Trophoblast cell (in vitro differentiated cells and primary cell): ENCODE measurements at regions not wholly inside any gene's neighbourhood (a gene's known extent, or its start where the extent isn't known, plus 50 kb on each side); places are given as distances from the start of the nearest gene placed in this dataset.

Source experiments
- DNase-seq, 2 donors: peaks; one replicate each; pipeline ENCODE4 v3.0.0-alpha.2; 2016
- H2AFZ ChIP-seq: 2 replicates; pipeline ENCODE4 v1.6.1; 2013; ENCODE audit warnings: low read length, moderate library complexity, mild to moderate bottlenecking; ENCODE audit not compliant: insufficient read depth, poor library complexity
- H2AK5ac ChIP-seq: 2 replicates; pipeline ENCODE4 v1.6.1; 2013; ENCODE audit warnings: mild to moderate bottlenecking, low read length
- H2BK120ac ChIP-seq: 2 replicates; pipeline ENCODE4 v1.6.1; 2013; ENCODE audit warnings: low read length, mild to moderate bottlenecking, moderate library complexity; ENCODE audit not compliant: insufficient read depth, poor library complexity
- H2BK12ac ChIP-seq: 2 replicates; pipeline ENCODE4 v1.6.1; 2013; ENCODE audit warnings: mild to moderate bottlenecking, low read length, moderate library complexity
- H2BK5ac ChIP-seq: 2 replicates; pipeline ENCODE4 v1.6.1; 2013; ENCODE audit warnings: low read length, low read depth, moderate library complexity, mild to moderate bottlenecking; ENCODE audit not compliant: poor library complexity
- H3K14ac ChIP-seq: 2 replicates; pipeline ENCODE4 v1.6.1; 2013; ENCODE audit warnings: mild to moderate bottlenecking, low read length
- H3K18ac ChIP-seq: 2 replicates; pipeline ENCODE4 v1.6.1; 2013; ENCODE audit warnings: mild to moderate bottlenecking, low read length
- H3K23ac ChIP-seq: 2 replicates; pipeline ENCODE4 v1.6.1; 2013; ENCODE audit warnings: low read length
- H3K27ac ChIP-seq: 2 replicates; pipeline ENCODE4 v1.5.1; 2013; ENCODE audit warnings: low read depth, mild to moderate bottlenecking, inconsistent platforms, low read length, moderate library complexity
- H3K27me3 ChIP-seq: 2 replicates; pipeline ENCODE4 v1.6.1; 2013; ENCODE audit warnings: inconsistent platforms, mild to moderate bottlenecking, low read length, moderate library complexity; ENCODE audit not compliant: insufficient read depth
- H3K36me3 ChIP-seq, 2 experiments: 1 replicate in 1 of 2; 2 replicates in 1 of 2; pipeline ENCODE4 v1.6.1; 2013; ENCODE audit warnings: low read length in 2 of 2, mild to moderate bottlenecking in 2 of 2, moderate library complexity in 1 of 2; ENCODE audit not compliant: insufficient read depth in 2 of 2, control insufficient read depth in 1 of 2
- H3K4ac ChIP-seq: 2 replicates; pipeline ENCODE4 v1.6.1; 2013; ENCODE audit warnings: low read depth, mild to moderate bottlenecking, low read length, moderate library complexity
- H3K4me1 ChIP-seq, 2 experiments: 1 replicate in 1 of 2; 2 replicates in 1 of 2; pipeline ENCODE4 v1.6.1; 2013; ENCODE audit warnings: low read length in 2 of 2, mild to moderate bottlenecking in 2 of 2, moderate library complexity in 1 of 2; ENCODE audit not compliant: insufficient read depth in 2 of 2, control insufficient read depth in 1 of 2
- H3K4me2 ChIP-seq: 2 replicates; pipeline ENCODE4 v1.6.1; 2013; ENCODE audit warnings: inconsistent platforms, mild to moderate bottlenecking, low read length, moderate library complexity
- H3K4me3 ChIP-seq: 2 replicates; pipeline ENCODE4 v1.5.1; 2013; ENCODE audit warnings: mild to moderate bottlenecking, low read depth, low read length, inconsistent platforms
- H3K79me1 ChIP-seq: one replicate; pipeline ENCODE4 v1.6.1; 2013; ENCODE audit warnings: low read length
- H3K79me2 ChIP-seq: 2 replicates; pipeline ENCODE4 v1.6.1; 2013; ENCODE audit warnings: low read length, mild to moderate bottlenecking; ENCODE audit not compliant: control insufficient read depth, insufficient read depth, poor library complexity
- H3K9ac ChIP-seq: 2 replicates; pipeline ENCODE4 v1.6.1; 2013; ENCODE audit warnings: mild to moderate bottlenecking, low read length
- H3K9me3 ChIP-seq: 2 replicates; pipeline ENCODE4 v1.6.1; 2013; ENCODE audit warnings: low read depth, mild to moderate bottlenecking, control low read depth, inconsistent platforms, low read length; ENCODE audit not compliant: insufficient read depth
- H4K12ac ChIP-seq: 2 replicates; pipeline ENCODE4 v1.6.1; 2013; ENCODE audit warnings: low read depth, mild to moderate bottlenecking, low read length, moderate library complexity
- H4K8ac ChIP-seq: 2 replicates; pipeline ENCODE4 v1.6.1; 2013; ENCODE audit warnings: low read depth, mild to moderate bottlenecking, low read length, moderate library complexity
- H4K91ac ChIP-seq: one replicate; pipeline ENCODE4 v1.6.1; 2013; ENCODE audit warnings: low read depth, mild to moderate bottlenecking, low read length, moderate library complexity
- WGBS: extraction: QIAGEN DNeasy Blood & Tissue Kit; methylation state at CpG from one replicate; pipeline ENCODE4 v1.1.7; 2013; ENCODE audit warnings: missing lambda C conversion rate; ENCODE audit not compliant: insufficient read length, insufficient coverage; ENCODE audit errors: extremely low coverage; 5-methylcytosine and 5-hydroxymethylcytosine counted together

GRCh38 chrX:40329616-40330015, 231.9 kb upstream of the BCOR start:
- H3K14ac ChIP-seq, result no peak overlapping the region
- no peak overlapping the region for H3K23ac ChIP-seq
- H3K4me1 ChIP-seq, result no peaks in the 10 kb centered on the region
- H2AK5ac ChIP-seq, result no peak overlapping the region
- no peaks in the 10 kb centered on the region for H3K9me3 ChIP-seq
- no peak for DNase-seq
- H3K36me3 ChIP-seq, result no peaks in the 10 kb centered on the region
- no peak overlapping the region for H4K12ac ChIP-seq
- no peak overlapping the region for H3K4ac ChIP-seq
- H2BK5ac ChIP-seq, result no peak overlapping the region
- no peak overlapping the region for H3K4me3 ChIP-seq
- H3K4me2 ChIP-seq, result no peak overlapping the region
- H3K79me2 ChIP-seq, result no peaks in the 10 kb centered on the region
- H3K9ac ChIP-seq, result no peak overlapping the region
- H3K27ac ChIP-seq, result no peak overlapping the region
- no peak overlapping the region for H2BK12ac ChIP-seq
- no peak overlapping the region for H3K18ac ChIP-seq
- H2BK120ac ChIP-seq, result no peak overlapping the region
- H3K27me3 ChIP-seq, result no peaks in the 10 kb centered on the region
- no peak overlapping the region for H4K8ac ChIP-seq
- WGBS, result no CpG with 5 or more reads among the region's 2 CpGs
- no peaks in the 10 kb centered on the region for H3K79me1 ChIP-seq
- H2AFZ ChIP-seq, result no peak overlapping the region
- H4K91ac ChIP-seq, result no peak overlapping the region

GRCh38 chrX:40327085-40327484, 229.3 kb upstream of the BCOR start:
- Histone ChIP-seq H3K9me3 (no peaks in the 10 kb centered on the region), H3K4ac (no peak overlapping the region), H3K4me3 (no peak overlapping the region), H3K27me3 (no peaks in the 10 kb centered on the region), H3K4me1 (no peaks in the 10 kb centered on the region), H3K79me2 (no peaks in the 10 kb centered on the region), H4K91ac (no peak overlapping the region), H3K36me3 (no peaks in the 10 kb centered on the region), H2AK5ac (no peak overlapping the region), H3K27ac (no peak overlapping the region), H4K12ac (no peak overlapping the region), H2BK120ac (no peak overlapping the region), H2AFZ (no peak overlapping the region), H2BK5ac (no peak overlapping the region), H3K18ac (no peak overlapping the region), H4K8ac (no peak overlapping the region), H2BK12ac (no peak overlapping the region), H3K4me2 (no peak overlapping the region), H3K23ac (no peak overlapping the region), H3K79me1 (no peaks in the 10 kb centered on the region), H3K9ac (no peak overlapping the region), H3K14ac (no peak overlapping the region)
- no peak for DNase-seq
- WGBS, result no CpG with 5 or more reads among the region's 1 CpG

- Histone ChIP-seq H2AK5ac (no peak overlapping the region), H4K8ac (no peak overlapping the region), H3K27ac (no peak overlapping the region), H3K36me3 (no peaks in the 10 kb centered on the region), H2BK120ac (no peak overlapping the region), H2BK12ac (no peak overlapping the region), H3K4me2 (no peak overlapping the region), H2BK5ac (no peak overlapping the region), H3K18ac (no peak overlapping the region), H2AFZ (no peak overlapping the region), H3K4me1 (no peaks in the 10 kb centered on the region), H3K79me2 (no peaks in the 10 kb centered on the region), H3K9ac (no peak overlapping the region), H4K91ac (no peak overlapping the region), H3K23ac (no peak overlapping the region), H3K14ac (no peak overlapping the region), H3K4me3 (no peak overlapping the region), H3K4ac (no peak overlapping the region), H3K27me3 (no peaks in the 10 kb centered on the region), H3K79me1 (no peaks in the 10 kb centered on the region), H4K12ac (no peak overlapping the region), H3K9me3 (no peaks in the 10 kb centered on the region)
- no CpG with 5 or more reads among the region's 8 CpGs for WGBS
- peak in 1 of 2 donors; percentile 23 for DNase-seq
Measured at GRCh38 chrX:40326186-40326965, 228.6 kb upstream of the BCOR start.

- Histone ChIP-seq H3K4me3 (no peak overlapping the region), H2BK5ac (no peak overlapping the region), H3K9me3 (no peaks in the 10 kb centered on the region), H4K12ac (no peak overlapping the region), H4K91ac (no peak overlapping the region), H2AFZ (no peak overlapping the region), H3K79me2 (no peaks in the 10 kb centered on the region), H3K4me1 (no peaks in the 10 kb centered on the region), H3K27me3 (no peaks in the 10 kb centered on the region), H2BK12ac (no peak overlapping the region), H3K27ac (no peak overlapping the region), H3K79me1 (no peaks in the 10 kb centered on the region), H3K14ac (no peak overlapping the region), H2AK5ac (no peak overlapping the region), H3K4me2 (no peak overlapping the region), H4K8ac (no peak overlapping the region), H3K9ac (no peak overlapping the region), H3K36me3 (no peaks in the 10 kb centered on the region), H3K23ac (no peak overlapping the region), H3K18ac (no peak overlapping the region), H3K4ac (no peak overlapping the region), H2BK120ac (no peak overlapping the region)
- no CpG with 5 or more reads among the region's 11 CpGs for WGBS
- DNase-seq, result peak; percentile 49 to 51
Measured at GRCh38 chrX:40325161-40325560, 227.4 kb upstream of the BCOR start.
